ENCODE measurements at regions not wholly inside any gene's neighbourhood (a gene's known extent, or its start where the extent isn't known, plus 50 kb on each side); places are given as distances from the start of the nearest gene placed in this dataset.

GRCh38 chr2:181114021-181114420, 133.6 kb downstream of the UBE2E3 start:
- DNase-seq: no peak

- no peak for DNase-seq
These were observed 135.9 kb downstream of the UBE2E3 start for GRCh38 chr2:181116261-181116660.

GRCh38 chr2:181117206-181117925, 137.0 kb downstream of the UBE2E3 start:
- DNase-seq: no peak

GRCh38 chr2:181120625-181121024, 140.2 kb downstream of the UBE2E3 start:
- no peak for DNase-seq

- no peak for DNase-seq
These were observed 141.6 kb downstream of the UBE2E3 start for GRCh38 chr2:181121996-181122395.

GRCh38 chr2:181122601-181123000, 142.2 kb downstream of the UBE2E3 start:
- DNase-seq: no peak

- peak; percentile 76 to 84 for DNase-seq
These were observed 143.4 kb downstream of the UBE2E3 start for GRCh38 chr2:181123798-181124231.

- peak; percentile 23 for DNase-seq
These were observed 144.1 kb downstream of the UBE2E3 start for GRCh38 chr2:181124497-181124896.

GRCh38 chr2:181125359-181125758, 145.0 kb downstream of the UBE2E3 start:
- DNase-seq: no peak

GRCh38 chr2:181126311-181126868, 146.0 kb downstream of the UBE2E3 start:
- DNase-seq: no peak

- no peak for DNase-seq
These were observed 147.8 kb downstream of the UBE2E3 start for GRCh38 chr2:181128199-181128598.

- no peak for DNase-seq
These were observed 149.1 kb downstream of the UBE2E3 start for GRCh38 chr2:181129364-181130056.

GRCh38 chr2:181130686-181131085, 150.3 kb downstream of the UBE2E3 start:
- DNase-seq: no peak

GRCh38 chr2:181131584-181131983, 151.2 kb downstream of the UBE2E3 start:
- DNase-seq: no peak

- DNase-seq: no peak
These were observed 158.4 kb downstream of the UBE2E3 start for GRCh38 chr2:181138816-181139215.

- DNase-seq: no peak
These were observed 159.4 kb downstream of the UBE2E3 start for GRCh38 chr2:181139831-181140230.

- DNase-seq: no peak
These were observed 160.0 kb downstream of the UBE2E3 start for GRCh38 chr2:181140414-181140813.

GRCh38 chr2:181140928-181141327, 160.5 kb downstream of the UBE2E3 start:
- DNase-seq: no peak

GRCh38 chr2:181141676-181142075, 161.3 kb downstream of the UBE2E3 start:
- no peak for DNase-seq

GRCh38 chr2:181142514-181142913, 162.1 kb downstream of the UBE2E3 start:
- DNase-seq: no peak

GRCh38 chr2:181143790-181144300, 163.4 kb downstream of the UBE2E3 start:
- DNase-seq: no peak

GRCh38 chr2:181145645-181146044, 165.2 kb downstream of the UBE2E3 start:
- DNase-seq: no peak

- DNase-seq: no peak
These were observed 165.8 kb downstream of the UBE2E3 start for GRCh38 chr2:181146171-181146570.

- DNase-seq: no peak
These were observed 168.7 kb downstream of the UBE2E3 start for GRCh38 chr2:181149056-181149455.
